GM12878 (cell line): ENCODE measurements at regions not wholly inside any gene's neighbourhood (a gene's known extent, or its start where the extent isn't known, plus 50 kb on each side); places are given as distances from the start of the nearest gene placed in this dataset.

Experiments
- ATAC-seq: fragments of 200-7000 bp; cut with Tn5 transposase; 3 replicates; pipeline ENCODE4 v1.9.1; 2020; ENCODE audit warnings: mild to moderate bottlenecking, moderate library complexity
- BruUV-seq: library from RNA; stranded (reverse); fragments of 400-500 nt; replicated peaks from 2 replicates; lab custom pipeline; 2021; lab: Mats Ljungman, UMichigan
- CTCF ChIA-PET: fragments of 300-600 bp; sonication (Branson Sonifier 250); formaldehyde crosslinking; extraction: SDS; loops from one replicate; lab custom pipeline; 2021; ENCODE audit warnings: inconsistent platforms; lab: Yijun Ruan, JAX
- POLR2A ChIA-PET: fragments of 350-600 bp; formaldehyde crosslinking; extraction: SDS; loops from one replicate; lab custom pipeline; 2021; ENCODE audit warnings: inconsistent platforms; lab: Charles Lee
- RAD21 ChIA-PET: fragments of 300-600 bp; sonication (Branson Sonifier 250); formaldehyde crosslinking; loops from one replicate; lab custom pipeline; 2023; ENCODE audit warnings: antibody characterized with exemption; ENCODE audit not compliant: unreplicated experiment; lab: Charles Lee
- SMC1A ChIA-PET: fragments of 300-600 bp; sonication (Branson Sonifier 250); formaldehyde crosslinking; loops from one replicate; lab custom pipeline; 2023; ENCODE audit not compliant: unreplicated experiment, uncharacterized antibody; lab: Charles Lee
- DNase-seq: peaks from one replicate; pipeline ENCODE4 v3.0.0-alpha.2; 2011; ENCODE audit warnings: low read depth, low spot score
- FAIRE-seq: peaks from 3 replicates; lab custom pipeline; 2011; peaks lifted over from hg19 to GRCh38; lab: Jason Lieb, UNC
- H2AFZ ChIP-seq: 2 replicates; pipeline ENCODE4 v1.6.0; 2011; ENCODE audit warnings: low read depth, low read length, control low read depth; ENCODE audit not compliant: control insufficient read depth
- H3K27ac ChIP-seq: 2 replicates; pipeline ENCODE4 v1.5.1; 2011; ENCODE audit warnings: control low read depth; ENCODE audit not compliant: control insufficient read depth, insufficient read depth
- H3K27me3 ChIP-seq, 2 experiments: replicated peaks in 1 of 2; 2 replicates each; pipeline versions ENCODE4 v1.6.0 to v1.6.1; 2011; ENCODE audit warnings: low read length in 1 of 2; ENCODE audit not compliant: control insufficient read depth in 2 of 2, insufficient read depth in 2 of 2
- H3K36me3 ChIP-seq, 2 experiments: 2 replicates each; pipeline ENCODE4 v1.5.1; 2011; ENCODE audit warnings: low read length in 1 of 2; ENCODE audit not compliant: control insufficient read depth in 2 of 2, insufficient read depth in 2 of 2
- H3K4me1 ChIP-seq: 2 replicates; pipeline ENCODE4 v1.6.1; 2011; ENCODE audit warnings: mild to moderate bottlenecking, low read length, moderate library complexity, mixed read lengths; ENCODE audit not compliant: control insufficient read depth, insufficient read depth
- H3K4me2 ChIP-seq: 2 replicates; pipeline ENCODE4 v1.6.0; 2011; ENCODE audit warnings: control low read depth; ENCODE audit not compliant: control insufficient read depth, insufficient read depth
- H3K4me3 ChIP-seq: fragments of 200-600 bp; sonication (generic); 2 replicates; pipeline ENCODE4 v1.5.1; 2016
- H3K79me2 ChIP-seq: 2 replicates; pipeline ENCODE4 v1.6.0; 2011; ENCODE audit warnings: low read length; ENCODE audit not compliant: control insufficient read depth, insufficient read depth
- H3K9ac ChIP-seq: 2 replicates; pipeline ENCODE4 v1.8.0; 2011; ENCODE audit warnings: low read length, control low read depth, mixed read lengths; ENCODE audit not compliant: control insufficient read depth, insufficient read depth
- H3K9me3 ChIP-seq: replicated peaks from 3 replicates; pipeline ENCODE4 v1.5.1; 2011; ENCODE audit warnings: mild to moderate bottlenecking, low read length; ENCODE audit not compliant: control insufficient read depth, insufficient read depth
- H4K20me1 ChIP-seq: 2 replicates; pipeline ENCODE4 v1.6.0; 2011; ENCODE audit not compliant: control insufficient read depth, insufficient read depth
- CBX5 ChIP-seq: sonication (generic); IDR thresholded peaks from 2 replicates; pipeline ENCODE4 v1.6.1; 2016; ENCODE audit warnings: low read depth, moderate library complexity, mild to moderate bottlenecking, inconsistent platforms
- EZH2 ChIP-seq: IDR thresholded peaks from 2 replicates; pipeline ENCODE4 v1.6.1; 2012; ENCODE audit warnings: low read depth, mild to moderate bottlenecking, control low read depth, inconsistent platforms, low read length, borderline replicate concordance; ENCODE audit not compliant: control insufficient read depth
- FOS ChIP-seq: IDR thresholded peaks from 3 replicates; pipeline ENCODE4 v1.6.1; 2011; ENCODE audit warnings: borderline replicate concordance; ENCODE audit not compliant: insufficient read length; ENCODE audit errors: extremely low read depth
- FOXM1 ChIP-seq: IDR thresholded peaks from 2 replicates; pipeline ENCODE4 v1.6.1; 2012; ENCODE audit warnings: low read depth, mild to moderate bottlenecking, inconsistent platforms, low read length, moderate library complexity
- MTA3 ChIP-seq: IDR thresholded peaks from 2 replicates; pipeline ENCODE4 v1.6.1; 2012; ENCODE audit warnings: low read length, inconsistent platforms, borderline replicate concordance
- SMC3 ChIP-seq: IDR thresholded peaks from 2 replicates; pipeline ENCODE4 v1.6.1; 2011; ENCODE audit warnings: low read length, improper control_type of control experiment, borderline replicate concordance
- STAT1 ChIP-seq: fragments of 450-650 bp; conservative IDR thresholded peaks from 2 replicates; pipeline ENCODE4 v1.6.1; 2014; ENCODE audit warnings: antibody characterized with exemption, mild to moderate bottlenecking
- USF2 ChIP-seq: IDR thresholded peaks from 2 replicates; pipeline ENCODE4 v1.6.1; 2011; ENCODE audit warnings: low read depth, low read length, improper control_type of control experiment, borderline replicate concordance
- WGBS: methylation state at CpG from one replicate; pipeline ENCODE4 v1.1.6; 2016; ENCODE audit warnings: low lambda C conversion rate; ENCODE audit not compliant: insufficient replicate concordance, insufficient coverage; ENCODE audit errors: missing lambda C conversion rate; 5-methylcytosine and 5-hydroxymethylcytosine counted together
- in situ Hi-C: fragments of 300-500 bp; cut with MboI; formaldehyde crosslinking; loops from 9 replicates; pipeline ENCODE4 v1.14.3; 2018; ENCODE audit warnings: mixed read lengths
- intact Hi-C: fragments of 100-400 bp; cut with micrococcal nuclease; formaldehyde crosslinking; loops from one replicate; pipeline ENCODE4 v1.14.2; 2022; ENCODE audit not compliant: unreplicated experiment
- TF ChIP-seq, protein P1 (sequence below): fragments of 450-650 bp; IDR thresholded peaks from 2 replicates; pipeline ENCODE4 v1.6.1; 2016; ENCODE audit warnings: mild to moderate bottlenecking, moderate library complexity, borderline replicate concordance

- TF ChIP-seq CBX5 (no peak), SMC3 (no peak), USF2 (no peak), MTA3 (no peak), FOXM1 (no peak), FOS (no peak), STAT1 (no peak), EZH2 (no peak)
- TF ChIP-seq, protein P1, sequence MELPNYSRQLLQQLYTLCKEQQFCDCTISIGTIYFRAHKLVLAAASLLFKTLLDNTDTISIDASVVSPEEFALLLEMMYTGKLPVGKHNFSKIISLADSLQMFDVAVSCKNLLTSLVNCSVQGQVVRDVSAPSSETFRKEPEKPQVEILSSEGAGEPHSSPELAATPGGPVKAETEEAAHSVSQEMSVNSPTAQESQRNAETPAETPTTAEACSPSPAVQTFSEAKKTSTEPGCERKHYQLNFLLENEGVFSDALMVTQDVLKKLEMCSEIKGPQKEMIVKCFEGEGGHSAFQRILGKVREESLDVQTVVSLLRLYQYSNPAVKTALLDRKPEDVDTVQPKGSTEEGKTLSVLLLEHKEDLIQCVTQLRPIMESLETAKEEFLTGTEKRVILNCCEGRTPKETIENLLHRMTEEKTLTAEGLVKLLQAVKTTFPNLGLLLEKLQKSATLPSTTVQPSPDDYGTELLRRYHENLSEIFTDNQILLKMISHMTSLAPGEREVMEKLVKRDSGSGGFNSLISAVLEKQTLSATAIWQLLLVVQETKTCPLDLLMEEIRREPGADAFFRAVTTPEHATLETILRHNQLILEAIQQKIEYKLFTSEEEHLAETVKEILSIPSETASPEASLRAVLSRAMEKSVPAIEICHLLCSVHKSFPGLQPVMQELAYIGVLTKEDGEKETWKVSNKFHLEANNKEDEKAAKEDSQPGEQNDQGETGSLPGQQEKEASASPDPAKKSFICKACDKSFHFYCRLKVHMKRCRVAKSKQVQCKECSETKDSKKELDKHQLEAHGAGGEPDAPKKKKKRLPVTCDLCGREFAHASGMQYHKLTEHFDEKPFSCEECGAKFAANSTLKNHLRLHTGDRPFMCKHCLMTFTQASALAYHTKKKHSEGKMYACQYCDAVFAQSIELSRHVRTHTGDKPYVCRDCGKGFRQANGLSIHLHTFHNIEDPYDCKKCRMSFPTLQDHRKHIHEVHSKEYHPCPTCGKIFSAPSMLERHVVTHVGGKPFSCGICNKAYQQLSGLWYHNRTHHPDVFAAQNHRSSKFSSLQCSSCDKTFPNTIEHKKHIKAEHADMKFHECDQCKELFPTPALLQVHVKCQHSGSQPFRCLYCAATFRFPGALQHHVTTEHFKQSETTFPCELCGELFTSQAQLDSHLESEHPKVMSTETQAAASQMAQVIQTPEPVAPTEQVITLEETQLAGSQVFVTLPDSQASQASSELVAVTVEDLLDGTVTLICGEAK: no peak
- TF ChIP-seq, all 136 proteins: peak for 0
- no peak overlapping the region for H3K4me2 ChIP-seq
- ChIA-PET CTCF (no interaction called here), SMC1A (no interaction called here), RAD21 (no interaction called here), POLR2A (no interaction called here)
- WGBS: 50% methylated on average over 5 of the region's 5 CpGs
- no peaks in the 10 kb centered on the region for H3K36me3 ChIP-seq
- DNase-seq (no peak), ATAC-seq (no peak), FAIRE-seq (no peak)
- no peaks in the 10 kb centered on the region for H3K4me1 ChIP-seq
- H3K9ac ChIP-seq: no peak overlapping the region
- no peak overlapping the region for H3K4me3 ChIP-seq
- H2AFZ ChIP-seq: no peak overlapping the region
- H4K20me1 ChIP-seq: no peaks in the 10 kb centered on the region; the same call in 1 of the 2 replicates
- H3K9me3 ChIP-seq: no peaks in the 10 kb centered on the region
- intact Hi-C loops (no loop called here), in situ Hi-C loops (no loop called here)
- no peaks in the 10 kb centered on the region for H3K79me2 ChIP-seq
- H3K27me3 ChIP-seq: peaks cover 0 to 2% of the 10 kb centered on the region in 2 experiments; a peak in 1 of 4 replicates
- no TSS peak for BruUV-seq
- no peak overlapping the region for H3K27ac ChIP-seq
Observed at GRCh38 chr3:187544326-187544725, 125.9 kb downstream of the SST start.
